ENCODE measurements at regions not wholly inside any gene's neighbourhood (a gene's known extent, or its start where the extent isn't known, plus 50 kb on each side); places are given as distances from the start of the nearest gene placed in this dataset.

DNA sequence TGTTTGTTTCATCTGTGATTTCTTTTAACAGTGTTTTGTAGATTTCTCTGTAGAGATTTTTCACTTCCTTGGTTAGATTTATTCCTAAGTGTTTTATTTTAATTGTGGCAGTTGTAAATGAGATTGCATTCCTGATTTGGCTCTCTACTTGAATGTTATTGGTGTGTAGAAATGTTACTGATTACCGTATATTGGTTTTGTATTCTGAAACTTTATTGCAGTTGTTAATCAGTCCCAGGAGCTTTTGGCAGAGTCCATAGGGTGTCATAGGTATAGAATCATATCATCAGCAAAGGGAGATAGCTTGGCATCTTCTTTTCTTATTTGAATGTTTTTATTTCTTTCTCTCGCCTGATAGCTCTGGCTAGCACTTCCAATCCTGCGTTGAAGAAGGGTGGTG, 1386.7 kb downstream of the SLITRK5 start:
- H3K9ac ChIP-seq (ENCODE audit: insufficient read depth in 1 of 2, low read depth in 2 of 2, low read length in 2 of 2) = no peak overlapping the region
- no peaks in the 10 kb centered on the region for H4K20me1 ChIP-seq (replicated peaks; ENCODE audit: control insufficient read depth, insufficient read depth, low read length)
- FAIRE-seq (no peak), DNase-seq (ENCODE audit: extremely low read depth in 1 of 4, low spot score in 3 of 4) (no peak), ATAC-seq (no peak)
- H3K4me3 ChIP-seq = no peak overlapping the region
- no peak overlapping the region for H3K4me2 ChIP-seq (ENCODE audit: insufficient read depth, low read length)
- H2AFZ ChIP-seq (ENCODE audit: low read depth, low read length) = no peak overlapping the region
- no peaks in the 10 kb centered on the region for H3K27me3 ChIP-seq (ENCODE audit: control insufficient read depth in 2 of 2, insufficient read depth in 2 of 2, low read length in 2 of 2)
- no peaks in the 10 kb centered on the region for H3K9me1 ChIP-seq (ENCODE audit: control insufficient read depth, insufficient read depth, low read length)
- H3K79me2 ChIP-seq (ENCODE audit: control insufficient read depth, insufficient read depth, low read length) = no peaks in the 10 kb centered on the region
- no peak overlapping the region for H3K27ac ChIP-seq (ENCODE audit: extremely low read depth, low read depth, low read length)
- TF ChIP-seq, protein P1, sequence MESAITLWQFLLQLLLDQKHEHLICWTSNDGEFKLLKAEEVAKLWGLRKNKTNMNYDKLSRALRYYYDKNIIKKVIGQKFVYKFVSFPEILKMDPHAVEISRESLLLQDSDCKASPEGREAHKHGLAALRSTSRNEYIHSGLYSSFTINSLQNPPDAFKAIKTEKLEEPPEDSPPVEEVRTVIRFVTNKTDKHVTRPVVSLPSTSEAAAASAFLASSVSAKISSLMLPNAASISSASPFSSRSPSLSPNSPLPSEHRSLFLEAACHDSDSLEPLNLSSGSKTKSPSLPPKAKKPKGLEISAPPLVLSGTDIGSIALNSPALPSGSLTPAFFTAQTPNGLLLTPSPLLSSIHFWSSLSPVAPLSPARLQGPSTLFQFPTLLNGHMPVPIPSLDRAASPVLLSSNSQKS (CRISPR knock-in tag; IDR thresholded peaks at IDR 0.05) = no peak
- TF ChIP-seq ZNF695 (CRISPR knock-in tag; IDR thresholded peaks at IDR 0.05) = no peak
- ChIA-PET POLR2A (no interaction called here), CTCF (ENCODE audit: low intra/inter-chr PET ratio) (no interaction called here)
- BruUV-seq (replicated peaks) = no TSS peak
- H3K4me1 ChIP-seq (replicated peaks in 1 of 2; ENCODE audit: control insufficient read depth in 2 of 2, insufficient read depth in 2 of 2, low read length in 2 of 2) = no peaks in the 10 kb centered on the region
- H3K36me3 ChIP-seq (ENCODE audit: control insufficient read depth, insufficient read depth, low read length) = no peaks in the 10 kb centered on the region
- no peaks in the 10 kb centered on the region for H3K9me3 ChIP-seq (replicated peaks; ENCODE audit: control insufficient read depth, insufficient read depth, low read depth, low read length)
- in situ Hi-C loops (cut with MboI) (no loop called here), intact Hi-C loops (cut with micrococcal nuclease) (no loop called here)
- WGBS (ENCODE audit: insufficient coverage, low coverage, missing lambda C conversion rate) = 0% methylated on average over 2 of the region's 3 CpGs

DNA sequence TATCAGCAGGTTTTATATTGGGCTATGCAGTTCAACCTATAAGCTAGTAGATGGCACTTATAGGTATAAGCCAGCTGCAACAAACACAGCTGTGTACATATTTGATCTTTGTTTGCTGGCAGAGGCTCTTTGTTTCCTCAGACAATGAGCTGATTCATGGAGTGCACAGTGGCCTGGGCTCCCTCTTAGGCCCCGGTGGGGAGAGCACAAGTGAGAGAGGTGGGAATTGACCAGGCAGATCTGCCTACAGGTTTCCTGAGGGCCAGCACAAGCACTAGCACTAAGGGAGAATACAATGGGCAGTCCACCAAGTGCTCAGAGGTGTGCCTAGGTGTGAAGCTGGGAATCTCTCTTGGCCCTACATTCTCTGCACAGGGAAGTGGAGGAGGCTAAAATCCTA, 1390.7 kb downstream of the SLITRK5 start:
- ChIA-PET CTCF (ENCODE audit: low intra/inter-chr PET ratio) (no interaction called here), POLR2A (no interaction called here)
- in situ Hi-C loops (cut with MboI) (no loop called here), intact Hi-C loops (cut with micrococcal nuclease) (no loop called here)
- Histone ChIP-seq H2AFZ (ENCODE audit: low read depth, low read length) (no peak overlapping the region), H3K9ac (ENCODE audit: insufficient read depth in 1 of 2, low read depth in 2 of 2, low read length in 2 of 2) (no peak overlapping the region), H3K4me3 (no peak overlapping the region), H4K20me1 (replicated peaks; ENCODE audit: control insufficient read depth, insufficient read depth, low read length) (no peaks in the 10 kb centered on the region), H3K79me2 (ENCODE audit: control insufficient read depth, insufficient read depth, low read length) (no peaks in the 10 kb centered on the region), H3K27me3 (ENCODE audit: control insufficient read depth in 2 of 2, insufficient read depth in 2 of 2, low read length in 2 of 2) (no peaks in the 10 kb centered on the region), H3K9me1 (ENCODE audit: control insufficient read depth, insufficient read depth, low read length) (no peaks in the 10 kb centered on the region), H3K4me1 (replicated peaks in 1 of 2; ENCODE audit: control insufficient read depth in 2 of 2, insufficient read depth in 2 of 2, low read length in 2 of 2) (no peaks in the 10 kb centered on the region), H3K27ac (ENCODE audit: extremely low read depth, low read depth, low read length) (no peak overlapping the region), H3K4me2 (ENCODE audit: insufficient read depth, low read length) (no peak overlapping the region), H3K9me3 (replicated peaks; ENCODE audit: control insufficient read depth, insufficient read depth, low read depth, low read length) (no peaks in the 10 kb centered on the region), H3K36me3 (ENCODE audit: control insufficient read depth, insufficient read depth, low read length) (no peaks in the 10 kb centered on the region)
- FAIRE-seq (no peak), ATAC-seq (no peak), DNase-seq (ENCODE audit: extremely low read depth in 1 of 4, low spot score in 3 of 4) (no peak)
- BruUV-seq (replicated peaks) = no TSS peak
- 0% methylated on average over 1 of the region's 1 CpG for WGBS (ENCODE audit: insufficient coverage, low coverage, missing lambda C conversion rate)
- TF ChIP-seq E2F3 (CRISPR knock-in tag; IDR thresholded peaks at IDR 0.05) = no peak
- TF ChIP-seq ZNF239 (CRISPR knock-in tag; IDR thresholded peaks at IDR 0.05) = no peak
- TF ChIP-seq RBFOX2 (IDR thresholded peaks at IDR 0.05; ENCODE audit: low read depth, low read length) = no peak
- TF ChIP-seq LARP7 (IDR thresholded peaks at IDR 0.05) = no peak
- TF ChIP-seq NCOA6 (IDR thresholded peaks at IDR 0.05) = no peak
- no peak for TF ChIP-seq PHF20 (IDR thresholded peaks at IDR 0.05; ENCODE audit: partially characterized antibody)
- TF ChIP-seq, protein P2, sequence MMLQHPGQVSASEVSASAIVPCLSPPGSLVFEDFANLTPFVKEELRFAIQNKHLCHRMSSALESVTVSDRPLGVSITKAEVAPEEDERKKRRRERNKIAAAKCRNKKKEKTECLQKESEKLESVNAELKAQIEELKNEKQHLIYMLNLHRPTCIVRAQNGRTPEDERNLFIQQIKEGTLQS (IDR thresholded peaks at IDR 0.05) = no peak
- TF ChIP-seq, protein P2 (CRISPR knock-in tag; conservative IDR thresholded peaks at IDR 0.05) = no peak
- TF ChIP-seq, protein P3, sequence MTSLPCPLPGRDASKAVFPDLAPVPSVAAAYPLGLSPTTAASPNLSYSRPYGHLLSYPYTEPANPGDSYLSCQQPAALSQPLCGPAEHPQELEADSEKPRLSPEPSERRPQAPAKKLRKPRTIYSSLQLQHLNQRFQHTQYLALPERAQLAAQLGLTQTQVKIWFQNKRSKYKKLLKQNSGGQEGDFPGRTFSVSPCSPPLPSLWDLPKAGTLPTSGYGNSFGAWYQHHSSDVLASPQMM (CRISPR knock-in tag; IDR thresholded peaks at IDR 0.05) = no peak

Data from K562 (cell line).